Ishikawa (cell line): ENCODE measurements at regions not wholly inside any gene's neighbourhood (a gene's known extent, or its start where the extent isn't known, plus 50 kb on each side); places are given as distances from the start of the nearest gene placed in this dataset.

Source experiments
- CEBPB ChIP-seq: IDR thresholded peaks from 2 replicates; pipeline ENCODE4 v1.6.1; 2012
- EP300 ChIP-seq: IDR thresholded peaks from 2 replicates; pipeline ENCODE4 v1.6.1; 2012; ENCODE audit warnings: borderline replicate concordance
- TF ChIP-seq, protein P1 (sequence below): IDR thresholded peaks from 2 replicates; pipeline ENCODE4 v1.6.1; 2012; ENCODE audit warnings: low read depth, mild to moderate bottlenecking

DNA sequence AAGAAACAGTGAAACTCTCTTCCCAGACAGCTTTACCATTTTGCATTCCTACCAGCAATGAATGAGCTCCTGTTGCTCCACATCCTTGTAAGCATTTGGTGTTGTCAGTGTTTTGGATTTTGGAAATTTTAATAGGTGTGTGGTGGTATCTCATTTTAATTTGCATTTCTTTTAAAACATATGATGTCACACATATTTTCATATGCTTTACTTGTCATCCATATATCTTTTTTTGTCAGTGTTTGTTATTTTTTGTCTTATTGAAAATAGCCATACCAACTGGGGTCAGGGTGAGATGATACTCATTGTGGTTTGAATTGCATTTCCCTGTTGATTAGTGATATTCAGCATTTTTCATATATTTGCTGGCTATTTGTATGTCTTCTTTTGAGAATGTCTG lies 119.5 kb upstream of the FOXA2 start:
- TF ChIP-seq, protein P1, sequence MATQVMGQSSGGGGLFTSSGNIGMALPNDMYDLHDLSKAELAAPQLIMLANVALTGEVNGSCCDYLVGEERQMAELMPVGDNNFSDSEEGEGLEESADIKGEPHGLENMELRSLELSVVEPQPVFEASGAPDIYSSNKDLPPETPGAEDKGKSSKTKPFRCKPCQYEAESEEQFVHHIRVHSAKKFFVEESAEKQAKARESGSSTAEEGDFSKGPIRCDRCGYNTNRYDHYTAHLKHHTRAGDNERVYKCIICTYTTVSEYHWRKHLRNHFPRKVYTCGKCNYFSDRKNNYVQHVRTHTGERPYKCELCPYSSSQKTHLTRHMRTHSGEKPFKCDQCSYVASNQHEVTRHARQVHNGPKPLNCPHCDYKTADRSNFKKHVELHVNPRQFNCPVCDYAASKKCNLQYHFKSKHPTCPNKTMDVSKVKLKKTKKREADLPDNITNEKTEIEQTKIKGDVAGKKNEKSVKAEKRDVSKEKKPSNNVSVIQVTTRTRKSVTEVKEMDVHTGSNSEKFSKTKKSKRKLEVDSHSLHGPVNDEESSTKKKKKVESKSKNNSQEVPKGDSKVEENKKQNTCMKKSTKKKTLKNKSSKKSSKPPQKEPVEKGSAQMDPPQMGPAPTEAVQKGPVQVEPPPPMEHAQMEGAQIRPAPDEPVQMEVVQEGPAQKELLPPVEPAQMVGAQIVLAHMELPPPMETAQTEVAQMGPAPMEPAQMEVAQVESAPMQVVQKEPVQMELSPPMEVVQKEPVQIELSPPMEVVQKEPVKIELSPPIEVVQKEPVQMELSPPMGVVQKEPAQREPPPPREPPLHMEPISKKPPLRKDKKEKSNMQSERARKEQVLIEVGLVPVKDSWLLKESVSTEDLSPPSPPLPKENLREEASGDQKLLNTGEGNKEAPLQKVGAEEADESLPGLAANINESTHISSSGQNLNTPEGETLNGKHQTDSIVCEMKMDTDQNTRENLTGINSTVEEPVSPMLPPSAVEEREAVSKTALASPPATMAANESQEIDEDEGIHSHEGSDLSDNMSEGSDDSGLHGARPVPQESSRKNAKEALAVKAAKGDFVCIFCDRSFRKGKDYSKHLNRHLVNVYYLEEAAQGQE: no peak
- TF ChIP-seq CEBPB (no peak), EP300 (no peak)
